H9 (cell line): ENCODE measurements at regions not wholly inside any gene's neighbourhood (a gene's known extent, or its start where the extent isn't known, plus 50 kb on each side); places are given as distances from the start of the nearest gene placed in this dataset.

Source experiments
- DNase-seq: peaks from one replicate; pipeline ENCODE4 v3.0.0-alpha.2; 2017
- H2AFZ ChIP-seq: one replicate; pipeline ENCODE4 v1.6.1; 2013; ENCODE audit warnings: mild to moderate bottlenecking, low read length, control low read depth, moderate library complexity
- H2AK5ac ChIP-seq: 2 replicates; pipeline ENCODE4 v1.6.1; 2013; ENCODE audit warnings: low read length, control low read depth, mixed read lengths; ENCODE audit not compliant: insufficient read length
- H2BK120ac ChIP-seq: one replicate; pipeline ENCODE4 v1.6.1; 2013; ENCODE audit warnings: low read depth, mild to moderate bottlenecking, low read length, control low read depth, inconsistent platforms; ENCODE audit not compliant: poor library complexity, severe bottlenecking
- H2BK12ac ChIP-seq: 2 replicates; pipeline ENCODE4 v1.6.1; 2013; ENCODE audit warnings: low read length, control low read depth, mixed read lengths, low read depth; ENCODE audit not compliant: insufficient read length
- H2BK15ac ChIP-seq: 2 replicates; pipeline ENCODE4 v1.6.1; 2013; ENCODE audit warnings: low read depth, low read length, control low read depth
- H2BK20ac ChIP-seq: one replicate; pipeline ENCODE4 v1.6.1; 2013; ENCODE audit warnings: low read depth, mild to moderate bottlenecking, low read length, control low read depth, inconsistent platforms; ENCODE audit not compliant: poor library complexity, severe bottlenecking
- H2BK5ac ChIP-seq: 2 replicates; pipeline ENCODE4 v1.6.1; 2013; ENCODE audit warnings: low read length, control low read depth, mixed read lengths; ENCODE audit not compliant: insufficient read length
- H3K14ac ChIP-seq: 2 replicates; pipeline ENCODE4 v1.6.1; 2013; ENCODE audit warnings: low read length, control low read depth; ENCODE audit not compliant: insufficient read depth
- H3K18ac ChIP-seq: 2 replicates; pipeline ENCODE4 v1.6.1; 2013; ENCODE audit warnings: low read depth, mild to moderate bottlenecking, mixed read lengths, low read length, control low read depth; ENCODE audit not compliant: insufficient read length
- H3K23ac ChIP-seq: 2 replicates; pipeline ENCODE4 v1.6.1; 2013; ENCODE audit warnings: low read length, control low read depth, mixed read lengths, low read depth; ENCODE audit not compliant: insufficient read length
- H3K23me2 ChIP-seq: 2 replicates; pipeline ENCODE4 v1.6.1; 2013; ENCODE audit warnings: low read depth, mild to moderate bottlenecking, mixed read lengths, low read length, control low read depth; ENCODE audit not compliant: insufficient read length, poor library complexity, severe bottlenecking
- H3K27ac ChIP-seq: 2 replicates; pipeline ENCODE4 v1.5.1; 2013; ENCODE audit warnings: low read length, control low read depth, mixed read lengths, low read depth; ENCODE audit not compliant: insufficient read length
- H3K27me3 ChIP-seq: 2 replicates; pipeline ENCODE4 v1.6.1; 2013; ENCODE audit warnings: low read length, control low read depth, inconsistent platforms; ENCODE audit not compliant: insufficient read depth
- H3K4ac ChIP-seq: 2 replicates; pipeline ENCODE4 v1.6.1; 2013; ENCODE audit warnings: low read depth, mild to moderate bottlenecking, control low read depth, inconsistent platforms, low read length, moderate library complexity
- H3K4me1 ChIP-seq: 2 replicates; pipeline ENCODE4 v1.6.1; 2013; ENCODE audit warnings: low read length, control low read depth, inconsistent platforms; ENCODE audit not compliant: insufficient read depth
- H3K4me2 ChIP-seq: 2 replicates; pipeline ENCODE4 v1.6.1; 2013; ENCODE audit warnings: low read length, control low read depth, mixed read lengths; ENCODE audit not compliant: insufficient read length, insufficient read depth
- H3K56ac ChIP-seq: 2 replicates; pipeline ENCODE4 v1.6.1; 2013; ENCODE audit warnings: low read depth, mild to moderate bottlenecking, mixed read lengths, low read length, control low read depth; ENCODE audit not compliant: insufficient read length
- H3K79me1 ChIP-seq: 2 replicates; pipeline ENCODE4 v1.6.1; 2013; ENCODE audit warnings: low read depth, mild to moderate bottlenecking, moderate library complexity, low read length, control low read depth, inconsistent platforms; ENCODE audit not compliant: insufficient read depth, poor library complexity, severe bottlenecking
- H3K79me2 ChIP-seq: 2 replicates; pipeline ENCODE4 v1.6.1; 2013; ENCODE audit warnings: low read length, control low read depth, inconsistent platforms; ENCODE audit not compliant: insufficient read depth
- H3K9ac ChIP-seq: 2 replicates; pipeline ENCODE4 v1.6.1; 2013; ENCODE audit warnings: low read length, control low read depth, mixed read lengths; ENCODE audit not compliant: insufficient read length; ENCODE audit errors: extremely low read depth
- H3K9me3 ChIP-seq: one replicate; pipeline ENCODE4 v1.6.1; 2013; ENCODE audit warnings: low read depth, low read length, inconsistent platforms; ENCODE audit not compliant: control insufficient read depth
- H3T11ph ChIP-seq: one replicate; pipeline ENCODE4 v1.6.1; 2013; ENCODE audit warnings: mild to moderate bottlenecking, low read length, control low read depth, inconsistent platforms
- H4K20me1 ChIP-seq: one replicate; pipeline ENCODE4 v1.6.1; 2013; ENCODE audit not compliant: control insufficient read depth, insufficient read length, insufficient read depth
- H4K5ac ChIP-seq: 2 replicates; pipeline ENCODE4 v1.6.1; 2013; ENCODE audit warnings: low read depth, mild to moderate bottlenecking, mixed read lengths, low read length, control low read depth; ENCODE audit not compliant: insufficient read length
- H4K8ac ChIP-seq: replicated peaks from 2 replicates; pipeline ENCODE4 v1.6.1; 2013; ENCODE audit warnings: low read length, control low read depth, mixed read lengths, low read depth; ENCODE audit not compliant: insufficient read length
- H4K91ac ChIP-seq: 2 replicates; pipeline ENCODE4 v1.6.1; 2013; ENCODE audit warnings: low read depth, mild to moderate bottlenecking, moderate library complexity, mixed read lengths, low read length, control low read depth; ENCODE audit not compliant: insufficient read length
- H3K27ac Mint-ChIP-seq, 3 experiments: 2 replicates in 2 of 3; 3 replicates in 1 of 3; pipeline ENCODE4 v1.8.0; 2020 to 2021; ENCODE audit warnings: mixed read lengths in 3 of 3, mild to moderate bottlenecking in 1 of 3, moderate library complexity in 1 of 3
- H3K27me3 Mint-ChIP-seq: 2 replicates; pipeline ENCODE4 v1.8.0; 2021; ENCODE audit warnings: low read depth, mild to moderate bottlenecking, moderate library complexity, mixed read lengths
- H3K36me3 Mint-ChIP-seq, 3 experiments: 2 replicates in 2 of 3; 3 replicates in 1 of 3; pipeline ENCODE4 v1.8.0; 2020 to 2021; ENCODE audit warnings: low read depth in 3 of 3, mixed read lengths in 3 of 3; ENCODE audit not compliant: insufficient read depth in 1 of 3
- H3K4me1 Mint-ChIP-seq, 2 experiments: 2 replicates each; pipeline ENCODE4 v1.8.0; 2020; ENCODE audit warnings: mixed read lengths in 2 of 2
- H3K4me3 Mint-ChIP-seq, 2 experiments: 2 replicates in 1 of 2; 3 replicates in 1 of 2; pipeline ENCODE4 v1.8.0; 2020 to 2021; ENCODE audit warnings: mild to moderate bottlenecking in 2 of 2, mixed read lengths in 2 of 2, moderate library complexity in 1 of 2
- H3K9me3 Mint-ChIP-seq, 2 experiments: 2 replicates in 1 of 2; 3 replicates in 1 of 2; pipeline ENCODE4 v1.8.0; 2020; ENCODE audit warnings: mild to moderate bottlenecking in 2 of 2, mixed read lengths in 2 of 2, moderate library complexity in 1 of 2
- CTCF ChIP-seq: fragments of 200-600 bp; sonication (generic); conservative IDR thresholded peaks from 3 replicates; pipeline ENCODE4 v1.8.0; 2021; ENCODE audit warnings: antibody characterized with exemption, mild to moderate bottlenecking
- WGBS: extraction: QIAGEN DNeasy Blood & Tissue Kit; methylation state at CpG from one replicate; pipeline ENCODE4 v1.1.7; 2013; ENCODE audit warnings: missing lambda C conversion rate, low lambda C conversion rate, mixed read lengths; ENCODE audit not compliant: insufficient read length; ENCODE audit errors: extremely low coverage; 5-methylcytosine and 5-hydroxymethylcytosine counted together

GRCh38 chr4:81751531-81752289 is 280.0 kb upstream of the RASGEF1B start:
- TF ChIP-seq CTCF = no peak
- no peak overlapping the region for H3T11ph ChIP-seq
- H2BK20ac ChIP-seq = no peak overlapping the region
- no peaks in the 10 kb centered on the region for H3K9me3 ChIP-seq
- no peak overlapping the region for H2BK120ac ChIP-seq
- H3K23me2 ChIP-seq = no peaks in the 10 kb centered on the region
- H4K20me1 ChIP-seq = no peaks in the 10 kb centered on the region
- H2AK5ac ChIP-seq = no peak overlapping the region
- no CpG with 5 or more reads among the region's 6 CpGs for whole genome bisulfite sequencing
- H3K4me3 Mint-ChIP-seq = no peak overlapping the region
- H3K4me1 Mint-ChIP-seq = no peaks in the 10 kb centered on the region
- H3K18ac ChIP-seq = no peak overlapping the region
- H3K4me1 ChIP-seq = no peaks in the 10 kb centered on the region
- H3K23ac ChIP-seq = no peak overlapping the region
- H3K4ac ChIP-seq = no peak overlapping the region
- H3K56ac ChIP-seq = no peak overlapping the region
- H3K27ac ChIP-seq = no peak overlapping the region
- no peaks in the 10 kb centered on the region for H3K79me1 ChIP-seq
- H3K27me3 ChIP-seq = no peaks in the 10 kb centered on the region
- DNase-seq = no peak
- no peak overlapping the region for H4K8ac ChIP-seq
- no peaks in the 10 kb centered on the region; a peak in 1 of 5 replicates for H3K9me3 Mint-ChIP-seq
- H3K9ac ChIP-seq = no peak overlapping the region
- H3K14ac ChIP-seq = no peak overlapping the region
- H2BK15ac ChIP-seq = no peak overlapping the region
- no peak overlapping the region for H2BK12ac ChIP-seq
- no peak overlapping the region for H3K4me2 ChIP-seq
- H4K91ac ChIP-seq = no peak overlapping the region
- H4K5ac ChIP-seq = no peak overlapping the region
- H2AFZ ChIP-seq = no peak overlapping the region
- no peaks in the 10 kb centered on the region; the same call in 1 of the 2 replicates for H3K27me3 Mint-ChIP-seq
- no peak overlapping the region for H2BK5ac ChIP-seq
- no peaks in the 10 kb centered on the region for H3K79me2 ChIP-seq
- no peaks in the 10 kb centered on the region for H3K36me3 Mint-ChIP-seq
- no peak overlapping the region for H3K27ac Mint-ChIP-seq
